Stimulated activated naive B cell treated with anti-CD40 and anti-IgM and Interleukin-4, amounts not matched to agents 10 μg/mL and 1 μg/mL and 100 μg/mL, for 72 hours (primary cell): ENCODE measurements at regions not wholly inside any gene's neighbourhood (a gene's known extent, or its start where the extent isn't known, plus 50 kb on each side); places are given as distances from the start of the nearest gene placed in this dataset.

Experiments used
- ATAC-seq, 2 donors: fragments of 150-1000 bp; cut with Tn5 transposase; replicated peaks; 2 replicates each; pipeline ENCODE4 v1.10.0; 2021; ENCODE audit warnings: moderate library complexity in 1 of 2
- DNase-seq: peaks from one replicate; pipeline ENCODE4 v3.0.0; 2021
- H3K27ac Mint-ChIP-seq: one replicate; pipeline ENCODE4 v1.8.0; 2022; ENCODE audit warnings: mild to moderate bottlenecking, mixed read lengths
- H3K27me3 Mint-ChIP-seq, 2 donors: one replicate each; pipeline ENCODE4 v1.8.0; 2022; ENCODE audit warnings: mixed read lengths in 2 of 2
- H3K36me3 Mint-ChIP-seq, 2 donors: one replicate each; pipeline ENCODE4 v1.8.0; 2022; ENCODE audit warnings: mixed read lengths in 2 of 2, mild to moderate bottlenecking in 1 of 2
- H3K4me1 Mint-ChIP-seq, 2 donors: one replicate each; pipeline ENCODE4 v1.8.0; 2022; ENCODE audit warnings: mixed read lengths in 2 of 2, mild to moderate bottlenecking in 1 of 2
- H3K4me3 Mint-ChIP-seq, 2 donors: one replicate each; pipeline ENCODE4 v1.8.0; 2022; ENCODE audit warnings: mild to moderate bottlenecking in 2 of 2, mixed read lengths in 2 of 2, moderate library complexity in 1 of 2
- H3K9me3 Mint-ChIP-seq, 2 donors: one replicate each; pipeline ENCODE4 v1.8.0; 2022; ENCODE audit warnings: mixed read lengths in 2 of 2, mild to moderate bottlenecking in 1 of 2

GRCh38 chr1:217921126-217921904, 290.2 kb downstream of the SPATA17 start:
- no peak overlapping the region for H3K4me3 Mint-ChIP-seq
- no peaks in the 10 kb centered on the region for H3K36me3 Mint-ChIP-seq
- H3K4me1 Mint-ChIP-seq = no peaks in the 10 kb centered on the region
- peak in 1 of 2 donors; percentile 4 for ATAC-seq
- H3K27me3 Mint-ChIP-seq = peaks cover 6 to 10% of the 10 kb centered on the region in 2 donors
- H3K9me3 Mint-ChIP-seq = peaks cover under 1 to 2% of the 10 kb centered on the region in 2 donors
- no peak overlapping the region for H3K27ac Mint-ChIP-seq
- no peak for DNase-seq

- H3K27ac Mint-ChIP-seq = no peak overlapping the region
- peaks cover 4% of the 10 kb centered on the region in 2 donors for H3K9me3 Mint-ChIP-seq
- DNase-seq = no peak
- peaks cover 9 to 14% of the 10 kb centered on the region in 2 donors for H3K27me3 Mint-ChIP-seq
- no peaks in the 10 kb centered on the region for H3K4me1 Mint-ChIP-seq
- no peak for ATAC-seq
- no peaks in the 10 kb centered on the region for H3K36me3 Mint-ChIP-seq
- no peak overlapping the region for H3K4me3 Mint-ChIP-seq
Measured at GRCh38 chr1:217924924-217925323, 293.8 kb downstream of the SPATA17 start.

GRCh38 chr1:217929213-217929885, 298.2 kb downstream of the SPATA17 start:
- no peaks in the 10 kb centered on the region for H3K4me1 Mint-ChIP-seq
- H3K27me3 Mint-ChIP-seq = peaks cover 5 to 12% of the 10 kb centered on the region in 2 donors
- no peak overlapping the region for H3K4me3 Mint-ChIP-seq
- H3K9me3 Mint-ChIP-seq = peaks cover 3 to 4% of the 10 kb centered on the region in 2 donors
- no peaks in the 10 kb centered on the region for H3K36me3 Mint-ChIP-seq
- no peak overlapping the region for H3K27ac Mint-ChIP-seq
- DNase-seq (no peak), ATAC-seq (no peak)

GRCh38 chr1:217943361-217943760, 312.2 kb downstream of the SPATA17 start:
- peaks cover 0 to 2% of the 10 kb centered on the region in 2 donors for H3K9me3 Mint-ChIP-seq
- ATAC-seq (no peak), DNase-seq (no peak)
- H3K27me3 Mint-ChIP-seq = no peaks in the 10 kb centered on the region
- H3K36me3 Mint-ChIP-seq = no peaks in the 10 kb centered on the region
- H3K4me1 Mint-ChIP-seq = no peaks in the 10 kb centered on the region
- no peak overlapping the region for H3K27ac Mint-ChIP-seq
- H3K4me3 Mint-ChIP-seq = no peak overlapping the region

GRCh38 chr1:217944550-217944949, 313.4 kb downstream of the SPATA17 start:
- ATAC-seq = no peak
- Mint-ChIP-seq H3K36me3 (no peaks in the 10 kb centered on the region), H3K4me1 (no peaks in the 10 kb centered on the region), H3K9me3 (no peaks in the 10 kb centered on the region), H3K27me3 (no peaks in the 10 kb centered on the region), H3K4me3 (no peak overlapping the region), H3K27ac (no peak overlapping the region)
- no peak for DNase-seq

GRCh38 chr1:217946511-217946910, 315.4 kb downstream of the SPATA17 start:
- no peak overlapping the region for H3K4me3 Mint-ChIP-seq
- H3K9me3 Mint-ChIP-seq = no peaks in the 10 kb centered on the region
- H3K36me3 Mint-ChIP-seq = no peaks in the 10 kb centered on the region
- H3K4me1 Mint-ChIP-seq = no peaks in the 10 kb centered on the region
- DNase-seq (no peak), ATAC-seq (no peak)
- no peaks in the 10 kb centered on the region for H3K27me3 Mint-ChIP-seq
- no peak overlapping the region for H3K27ac Mint-ChIP-seq

GRCh38 chr1:217948741-217949140, 317.6 kb downstream of the SPATA17 start:
- no peak for DNase-seq

GRCh38 chr1:217953330-217953729, 322.2 kb downstream of the SPATA17 start:
- H3K4me3 Mint-ChIP-seq = no peak overlapping the region
- DNase-seq (no peak), ATAC-seq (no peak)
- H3K36me3 Mint-ChIP-seq = no peaks in the 10 kb centered on the region
- peaks cover 2 to 5% of the 10 kb centered on the region in 2 donors for H3K9me3 Mint-ChIP-seq
- H3K27ac Mint-ChIP-seq = no peak overlapping the region
- no peaks in the 10 kb centered on the region for H3K4me1 Mint-ChIP-seq
- H3K27me3 Mint-ChIP-seq = no peaks in the 10 kb centered on the region

More at GRCh38 chr1:217948741-217949140, 317.6 kb downstream of the SPATA17 start:
- H3K4me1 Mint-ChIP-seq = no peaks in the 10 kb centered on the region
- no peaks in the 10 kb centered on the region for H3K27me3 Mint-ChIP-seq
- H3K27ac Mint-ChIP-seq = no peak overlapping the region
- no peaks in the 10 kb centered on the region for H3K36me3 Mint-ChIP-seq
- ATAC-seq = no peak
- no peaks in the 10 kb centered on the region for H3K9me3 Mint-ChIP-seq
- H3K4me3 Mint-ChIP-seq = no peak overlapping the region

- no peaks in the 10 kb centered on the region for H3K4me1 Mint-ChIP-seq
- DNase-seq = no peak
- no peak overlapping the region for H3K27ac Mint-ChIP-seq
- H3K36me3 Mint-ChIP-seq = no peaks in the 10 kb centered on the region
- ATAC-seq = no peak
- H3K27me3 Mint-ChIP-seq = no peaks in the 10 kb centered on the region
- H3K4me3 Mint-ChIP-seq = no peak overlapping the region
- H3K9me3 Mint-ChIP-seq = peaks cover 2 to 5% of the 10 kb centered on the region in 2 donors
Measured at GRCh38 chr1:217953922-217954321, 322.8 kb downstream of the SPATA17 start.

- H3K27ac Mint-ChIP-seq = no peak overlapping the region
- no peak for ATAC-seq
- no peaks in the 10 kb centered on the region for H3K27me3 Mint-ChIP-seq
- no peaks in the 10 kb centered on the region for H3K36me3 Mint-ChIP-seq
- no peak overlapping the region for H3K4me3 Mint-ChIP-seq
- no peaks in the 10 kb centered on the region for H3K4me1 Mint-ChIP-seq
- no peak for DNase-seq
- H3K9me3 Mint-ChIP-seq = peaks cover 5% of the 10 kb centered on the region in 2 donors
Measured at GRCh38 chr1:217955723-217956122, 324.6 kb downstream of the SPATA17 start.

- H3K4me3 Mint-ChIP-seq = no peak overlapping the region
- H3K36me3 Mint-ChIP-seq = no peaks in the 10 kb centered on the region
- ATAC-seq = peak in 1 of 2 donors; percentile 14
- no peak overlapping the region for H3K27ac Mint-ChIP-seq
- H3K27me3 Mint-ChIP-seq = no peaks in the 10 kb centered on the region
- peaks cover 8 to 9% of the 10 kb centered on the region in 2 donors for H3K9me3 Mint-ChIP-seq
- no peak for DNase-seq
- H3K4me1 Mint-ChIP-seq = no peaks in the 10 kb centered on the region
Measured at GRCh38 chr1:217965156-217965786, 319.8 kb upstream of the RRP15 start.

- peaks cover 14 to 19% of the 10 kb centered on the region in 2 donors for H3K9me3 Mint-ChIP-seq
- H3K36me3 Mint-ChIP-seq = no peaks in the 10 kb centered on the region
- DNase-seq (no peak), ATAC-seq (no peak)
- H3K4me3 Mint-ChIP-seq = no peak overlapping the region
- H3K27me3 Mint-ChIP-seq = no peaks in the 10 kb centered on the region
- H3K4me1 Mint-ChIP-seq = no peaks in the 10 kb centered on the region
- H3K27ac Mint-ChIP-seq = no peak overlapping the region
Measured at GRCh38 chr1:217968085-217968484, 317.0 kb upstream of the RRP15 start.

GRCh38 chr1:217969428-217969827, 315.7 kb upstream of the RRP15 start:
- peak in 1 of 2 donors; percentile 4 for ATAC-seq
- DNase-seq = no peak
- no peaks in the 10 kb centered on the region for H3K4me1 Mint-ChIP-seq
- no peaks in the 10 kb centered on the region for H3K27me3 Mint-ChIP-seq
- H3K9me3 Mint-ChIP-seq = peaks cover 11 to 15% of the 10 kb centered on the region in 2 donors
- H3K4me3 Mint-ChIP-seq = no peak overlapping the region
- no peaks in the 10 kb centered on the region for H3K36me3 Mint-ChIP-seq
- no peak overlapping the region for H3K27ac Mint-ChIP-seq

GRCh38 chr1:217977943-217978342, 307.1 kb upstream of the RRP15 start:
- no peaks in the 10 kb centered on the region for H3K36me3 Mint-ChIP-seq
- no peak overlapping the region for H3K27ac Mint-ChIP-seq
- H3K4me1 Mint-ChIP-seq = no peaks in the 10 kb centered on the region
- ATAC-seq (no peak), DNase-seq (no peak)
- H3K27me3 Mint-ChIP-seq = no peaks in the 10 kb centered on the region
- H3K4me3 Mint-ChIP-seq = no peak overlapping the region
- peaks cover 4 to 8% of the 10 kb centered on the region in 2 donors for H3K9me3 Mint-ChIP-seq
